ENCODE measurements at regions not wholly inside any gene's neighbourhood (a gene's known extent, or its start where the extent isn't known, plus 50 kb on each side); places are given as distances from the start of the nearest gene placed in this dataset.

GRCh38 chr5:136924490-136924889 is 559.1 kb upstream of the TRPC7 start:
- ATAC-seq (ENCODE audit: insufficient read depth, low FRiP score): no peak
- H3K4me3 ChIP-seq: no peak overlapping the region
- H3K4me1 ChIP-seq (ENCODE audit: control insufficient read depth in 5 of 5, insufficient read depth in 5 of 5, low read length in 5 of 5): no peaks in the 10 kb centered on the region
- H3K27ac ChIP-seq (ENCODE audit: low read depth in 1 of 2, low read length in 1 of 2): no peak overlapping the region
- no peak overlapping the region for H3K9ac ChIP-seq (ENCODE audit: insufficient read depth in 1 of 2, low read length in 2 of 2)
- DNase-seq: no peak
- 88 to 90% methylated on average over 1 of the region's 1 CpG for WGBS, 2 donors
- peaks cover 0 to 3% (median 0%) of the 10 kb centered on the region in 3 donors for H3K27me3 ChIP-seq (ENCODE audit: control insufficient read depth in 3 of 3, insufficient read depth in 3 of 3, low read length in 2 of 3)
- TF ChIP-seq CTCF (IDR thresholded peaks at IDR 0.05; ENCODE audit: control extremely low read depth, extremely low read depth): no peak
- H3K36me3 ChIP-seq (ENCODE audit: control insufficient read depth in 4 of 4, insufficient read depth in 4 of 4, low read length in 4 of 4): no peaks in the 10 kb centered on the region
- H3K9me3 ChIP-seq (ENCODE audit: control insufficient read depth in 4 of 4, insufficient read depth in 3 of 4, low read length in 3 of 4): peaks cover 0 to 3% (median 1%) of the 10 kb centered on the region in 4 donors

- 87 to 92% methylated on average over 2 of the region's 2 CpGs for WGBS, 2 donors
Measured at GRCh38 chr5:136910625-136911024, 545.3 kb upstream of the TRPC7 start.

GRCh38 chr5:136909906-136910305 is 544.6 kb upstream of the TRPC7 start:
- Histone ChIP-seq H3K9me3 (ENCODE audit: control insufficient read depth in 4 of 4, insufficient read depth in 3 of 4, low read length in 3 of 4) (no peaks in the 10 kb centered on the region), H3K4me1 (ENCODE audit: control insufficient read depth in 5 of 5, insufficient read depth in 5 of 5, low read length in 5 of 5) (no peaks in the 10 kb centered on the region), H3K4me3 (no peak overlapping the region), H3K9ac (ENCODE audit: insufficient read depth in 1 of 2, low read length in 2 of 2) (no peak overlapping the region), H3K36me3 (ENCODE audit: control insufficient read depth in 4 of 4, insufficient read depth in 4 of 4, low read length in 4 of 4) (no peaks in the 10 kb centered on the region), H3K27me3 (ENCODE audit: control insufficient read depth in 3 of 3, insufficient read depth in 3 of 3, low read length in 2 of 3) (no peaks in the 10 kb centered on the region), H3K27ac (ENCODE audit: low read depth in 1 of 2, low read length in 1 of 2) (no peak overlapping the region)
- 76 to 78% methylated on average over 2 of the region's 2 CpGs for WGBS, 2 donors
- TF ChIP-seq CTCF (IDR thresholded peaks at IDR 0.05; ENCODE audit: control extremely low read depth, extremely low read depth): no peak
- no peak for ATAC-seq (ENCODE audit: insufficient read depth, low FRiP score)
- no peak for DNase-seq

More at GRCh38 chr5:136910625-136911024, 545.3 kb upstream of the TRPC7 start:
- Histone ChIP-seq H3K27me3 (ENCODE audit: control insufficient read depth in 3 of 3, insufficient read depth in 3 of 3, low read length in 2 of 3) (no peaks in the 10 kb centered on the region), H3K4me3 (no peak overlapping the region), H3K27ac (ENCODE audit: low read depth in 1 of 2, low read length in 1 of 2) (no peak overlapping the region), H3K9me3 (ENCODE audit: control insufficient read depth in 4 of 4, insufficient read depth in 3 of 4, low read length in 3 of 4) (no peaks in the 10 kb centered on the region), H3K36me3 (ENCODE audit: control insufficient read depth in 4 of 4, insufficient read depth in 4 of 4, low read length in 4 of 4) (no peaks in the 10 kb centered on the region), H3K4me1 (ENCODE audit: control insufficient read depth in 5 of 5, insufficient read depth in 5 of 5, low read length in 5 of 5) (no peaks in the 10 kb centered on the region), H3K9ac (ENCODE audit: insufficient read depth in 1 of 2, low read length in 2 of 2) (no peak overlapping the region)
- no peak for TF ChIP-seq CTCF (IDR thresholded peaks at IDR 0.05; ENCODE audit: control extremely low read depth, extremely low read depth)
- DNase-seq: no peak
- no peak for ATAC-seq (ENCODE audit: insufficient read depth, low FRiP score)

- no peaks in the 10 kb centered on the region for H3K27me3 ChIP-seq (ENCODE audit: control insufficient read depth in 3 of 3, insufficient read depth in 3 of 3, low read length in 2 of 3)
- H3K27ac ChIP-seq (ENCODE audit: low read depth in 1 of 2, low read length in 1 of 2): no peak overlapping the region
- DNase-seq: no peak
Measured at GRCh38 chr5:136907371-136907770, 542.0 kb upstream of the TRPC7 start.

More at GRCh38 chr5:136907371-136907770, 542.0 kb upstream of the TRPC7 start:
- Histone ChIP-seq H3K9ac (ENCODE audit: insufficient read depth in 1 of 2, low read length in 2 of 2) (no peak overlapping the region), H3K36me3 (ENCODE audit: control insufficient read depth in 4 of 4, insufficient read depth in 4 of 4, low read length in 4 of 4) (no peaks in the 10 kb centered on the region), H3K4me1 (ENCODE audit: control insufficient read depth in 5 of 5, insufficient read depth in 5 of 5, low read length in 5 of 5) (no peaks in the 10 kb centered on the region), H3K9me3 (ENCODE audit: control insufficient read depth in 4 of 4, insufficient read depth in 3 of 4, low read length in 3 of 4) (no peaks in the 10 kb centered on the region), H3K4me3 (no peak overlapping the region)
- no peak for TF ChIP-seq CTCF (IDR thresholded peaks at IDR 0.05; ENCODE audit: control extremely low read depth, extremely low read depth)
- ATAC-seq (ENCODE audit: insufficient read depth, low FRiP score): no peak
- 68 to 73% methylated on average over 3 of the region's 3 CpGs for WGBS, 2 donors
